GM23338 (cell line): ENCODE measurements at regions not wholly inside any gene's neighbourhood (a gene's known extent, or its start where the extent isn't known, plus 50 kb on each side); places are given as distances from the start of the nearest gene placed in this dataset.

Source experiments
- POLR2AphosphoS5 ChIP-seq: IDR thresholded peaks from 2 replicates; pipeline ENCODE4 v1.6.1; 2016; ENCODE audit warnings: antibody characterized with exemption, low read depth
- TF ChIP-seq, protein P1 (sequence below), 2 experiments: fragments of 200-600 bp in 1 of 2; sonication (generic) in 1 of 2; conservative IDR thresholded peaks; 2 replicates each; pipeline versions ENCODE4 v1.5.1 to v1.6.1; 2016 to 2017; ENCODE audit warnings: antibody characterized with exemption in 2 of 2, low read depth in 2 of 2, mild to moderate bottlenecking in 2 of 2, moderate library complexity in 1 of 2
- TF ChIP-seq, protein P2 (sequence below): IDR thresholded peaks from one replicate; pipeline ENCODE4 v1.6.1; 2018; ENCODE audit warnings: antibody characterized with exemption; ENCODE audit not compliant: unreplicated experiment

DNA sequence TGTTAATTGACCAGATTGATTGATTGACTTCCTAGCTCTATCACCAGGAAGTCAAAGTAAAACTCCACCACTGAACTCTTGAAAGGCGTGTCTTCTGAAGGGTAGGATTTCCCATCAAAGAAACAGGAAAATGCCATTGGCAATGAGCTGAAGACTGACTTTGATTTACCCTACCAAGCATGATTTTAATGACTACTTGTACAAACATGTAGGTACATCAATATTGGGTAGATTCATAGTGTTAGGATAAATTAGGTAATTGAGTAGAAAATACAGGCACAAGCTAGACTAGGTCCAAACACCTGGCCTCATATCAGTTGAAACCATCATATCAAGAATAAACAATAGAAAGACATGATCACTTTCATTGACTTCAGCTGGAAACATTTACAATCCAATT lies 53.2 kb upstream of the ATXN3L start:
- TF ChIP-seq, protein P1, sequence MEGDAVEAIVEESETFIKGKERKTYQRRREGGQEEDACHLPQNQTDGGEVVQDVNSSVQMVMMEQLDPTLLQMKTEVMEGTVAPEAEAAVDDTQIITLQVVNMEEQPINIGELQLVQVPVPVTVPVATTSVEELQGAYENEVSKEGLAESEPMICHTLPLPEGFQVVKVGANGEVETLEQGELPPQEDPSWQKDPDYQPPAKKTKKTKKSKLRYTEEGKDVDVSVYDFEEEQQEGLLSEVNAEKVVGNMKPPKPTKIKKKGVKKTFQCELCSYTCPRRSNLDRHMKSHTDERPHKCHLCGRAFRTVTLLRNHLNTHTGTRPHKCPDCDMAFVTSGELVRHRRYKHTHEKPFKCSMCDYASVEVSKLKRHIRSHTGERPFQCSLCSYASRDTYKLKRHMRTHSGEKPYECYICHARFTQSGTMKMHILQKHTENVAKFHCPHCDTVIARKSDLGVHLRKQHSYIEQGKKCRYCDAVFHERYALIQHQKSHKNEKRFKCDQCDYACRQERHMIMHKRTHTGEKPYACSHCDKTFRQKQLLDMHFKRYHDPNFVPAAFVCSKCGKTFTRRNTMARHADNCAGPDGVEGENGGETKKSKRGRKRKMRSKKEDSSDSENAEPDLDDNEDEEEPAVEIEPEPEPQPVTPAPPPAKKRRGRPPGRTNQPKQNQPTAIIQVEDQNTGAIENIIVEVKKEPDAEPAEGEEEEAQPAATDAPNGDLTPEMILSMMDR (conservative IDR thresholded peaks at IDR 0.05; ENCODE audit: low read depth in 2 of 2): no peak
- TF ChIP-seq, protein P2, sequence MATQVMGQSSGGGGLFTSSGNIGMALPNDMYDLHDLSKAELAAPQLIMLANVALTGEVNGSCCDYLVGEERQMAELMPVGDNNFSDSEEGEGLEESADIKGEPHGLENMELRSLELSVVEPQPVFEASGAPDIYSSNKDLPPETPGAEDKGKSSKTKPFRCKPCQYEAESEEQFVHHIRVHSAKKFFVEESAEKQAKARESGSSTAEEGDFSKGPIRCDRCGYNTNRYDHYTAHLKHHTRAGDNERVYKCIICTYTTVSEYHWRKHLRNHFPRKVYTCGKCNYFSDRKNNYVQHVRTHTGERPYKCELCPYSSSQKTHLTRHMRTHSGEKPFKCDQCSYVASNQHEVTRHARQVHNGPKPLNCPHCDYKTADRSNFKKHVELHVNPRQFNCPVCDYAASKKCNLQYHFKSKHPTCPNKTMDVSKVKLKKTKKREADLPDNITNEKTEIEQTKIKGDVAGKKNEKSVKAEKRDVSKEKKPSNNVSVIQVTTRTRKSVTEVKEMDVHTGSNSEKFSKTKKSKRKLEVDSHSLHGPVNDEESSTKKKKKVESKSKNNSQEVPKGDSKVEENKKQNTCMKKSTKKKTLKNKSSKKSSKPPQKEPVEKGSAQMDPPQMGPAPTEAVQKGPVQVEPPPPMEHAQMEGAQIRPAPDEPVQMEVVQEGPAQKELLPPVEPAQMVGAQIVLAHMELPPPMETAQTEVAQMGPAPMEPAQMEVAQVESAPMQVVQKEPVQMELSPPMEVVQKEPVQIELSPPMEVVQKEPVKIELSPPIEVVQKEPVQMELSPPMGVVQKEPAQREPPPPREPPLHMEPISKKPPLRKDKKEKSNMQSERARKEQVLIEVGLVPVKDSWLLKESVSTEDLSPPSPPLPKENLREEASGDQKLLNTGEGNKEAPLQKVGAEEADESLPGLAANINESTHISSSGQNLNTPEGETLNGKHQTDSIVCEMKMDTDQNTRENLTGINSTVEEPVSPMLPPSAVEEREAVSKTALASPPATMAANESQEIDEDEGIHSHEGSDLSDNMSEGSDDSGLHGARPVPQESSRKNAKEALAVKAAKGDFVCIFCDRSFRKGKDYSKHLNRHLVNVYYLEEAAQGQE: no peak
- no peak for TF ChIP-seq POLR2AphosphoS5
